ENCODE measurements at regions not wholly inside any gene's neighbourhood (a gene's known extent, or its start where the extent isn't known, plus 50 kb on each side); places are given as distances from the start of the nearest gene placed in this dataset.

- no peak for TF ChIP-seq CTCF (IDR thresholded peaks at IDR 0.05; ENCODE audit: insufficient read depth, low read length, poor library complexity, severe bottlenecking)
- TF ChIP-seq EZH2phosphoT487 (conservative IDR thresholded peaks at IDR 0.05; ENCODE audit: low read length) = no peak
These were observed 85.2 kb downstream of the VPREB1 start for GRCh38 chr22:22329792-22330191.
